Cardiac septum (tissue), 1 donor: ENCODE measurements at regions not wholly inside any gene's neighbourhood (a gene's known extent, or its start where the extent isn't known, plus 50 kb on each side); places are given as distances from the start of the nearest gene placed in this dataset.

Source experiments
- DNase-seq: peaks from one replicate; pipeline ENCODE4 v3.0.0-alpha.2; 2020; ENCODE audit warnings: low spot score
- intact Hi-C: fragments of 100-400 bp; cut with DNase I; formaldehyde crosslinking; loops from one replicate; pipeline ENCODE4 v1.14.0; 2022
- donor health status: DM: no; HTN: no; CAD: no.

DNA sequence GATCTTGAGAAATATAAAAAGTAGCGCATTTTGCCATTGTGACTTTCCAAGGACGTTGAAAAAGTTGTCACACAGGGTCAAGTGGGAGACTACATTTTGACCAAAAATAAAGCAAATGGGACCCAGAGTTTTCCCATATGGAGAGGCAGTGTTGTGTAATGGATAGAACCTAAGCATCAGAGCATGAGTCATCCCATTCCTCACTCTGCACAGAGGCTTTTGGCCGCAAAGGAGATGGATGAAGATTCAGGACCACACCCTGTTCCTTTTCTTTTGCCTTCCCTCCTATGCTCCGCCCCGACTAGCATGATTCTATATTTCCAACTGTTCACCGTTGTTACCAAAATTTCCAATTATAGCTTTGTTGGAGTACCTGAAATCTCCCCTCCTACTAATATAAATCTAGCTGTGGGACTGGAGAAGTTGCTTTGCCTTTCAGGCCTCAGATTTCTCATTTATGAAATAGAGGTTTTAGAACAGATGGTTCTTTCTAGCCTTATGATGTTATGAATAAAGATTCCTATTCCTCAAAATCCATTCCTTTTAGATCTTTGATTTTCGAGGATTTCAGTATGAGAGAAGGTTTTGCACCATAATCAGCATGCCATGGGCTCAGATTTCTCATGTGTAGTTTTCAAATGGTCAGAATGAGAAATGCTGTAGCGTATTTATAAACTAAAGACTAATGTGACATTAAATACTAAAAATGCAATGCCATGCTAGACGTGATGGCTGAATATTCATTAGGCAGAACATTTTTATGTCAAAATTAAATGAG, 921.9 kb upstream of the TENM4 start:
- no peak for DNase-seq
- intact Hi-C loops = no loop called here

DNA sequence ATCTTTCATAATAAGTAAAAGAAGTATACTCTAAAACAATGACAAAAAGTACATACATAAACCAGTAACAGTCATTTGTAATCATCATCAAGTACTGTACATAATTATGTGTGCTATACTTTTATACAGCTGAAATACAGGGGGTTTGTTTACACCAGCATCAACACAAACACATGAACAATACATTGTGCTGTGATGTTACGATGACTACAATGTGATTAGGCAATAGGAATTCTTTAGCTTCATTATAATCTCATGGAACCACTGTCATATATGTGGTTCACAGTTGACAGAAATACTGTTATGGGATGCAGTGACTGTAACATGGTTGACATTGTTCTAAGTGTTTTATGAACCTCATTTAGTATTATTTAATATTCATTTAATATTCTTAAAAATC, 914.4 kb upstream of the TENM4 start:
- no peak for DNase-seq
- intact Hi-C loops = no loop called here

DNA sequence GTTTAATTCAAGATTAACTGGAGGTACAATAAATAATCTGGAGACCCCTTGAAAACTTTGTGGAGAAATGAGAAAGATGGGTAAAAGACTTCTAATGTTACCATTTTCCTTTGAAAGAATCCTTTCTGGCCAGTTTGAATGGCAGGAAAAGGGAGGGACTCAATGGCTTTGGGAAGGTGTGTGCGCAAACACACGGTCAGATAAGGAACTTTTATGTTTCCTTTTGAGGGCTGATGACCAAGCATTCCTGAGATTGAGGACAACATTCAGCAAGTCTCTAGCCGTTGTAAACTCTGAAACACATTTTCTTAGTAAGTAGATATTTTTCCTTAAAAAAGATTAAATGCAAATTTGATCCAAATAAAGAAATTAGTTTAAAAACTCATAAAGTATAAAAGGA, 909.7 kb upstream of the TENM4 start:
- intact Hi-C loops = no loop called here
- DNase-seq = no peak

DNA sequence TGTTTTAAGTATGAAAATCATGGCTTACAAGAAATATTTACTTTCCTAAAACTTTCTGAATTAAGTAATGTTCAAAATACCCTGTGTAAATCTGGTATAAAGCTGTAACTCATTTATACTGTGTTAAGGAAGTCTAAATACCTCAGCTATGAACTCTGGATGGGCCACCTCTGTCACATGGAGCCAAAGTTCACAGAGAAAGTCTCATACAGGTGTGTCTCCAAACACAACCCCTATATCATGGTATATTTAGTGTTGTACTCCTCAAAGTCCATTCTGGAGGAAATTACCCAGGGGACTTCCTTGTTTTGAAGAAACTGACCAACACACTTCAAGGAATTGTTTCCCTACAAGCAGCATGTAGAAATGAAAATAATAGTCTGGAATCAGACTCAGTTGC, 909.2 kb upstream of the TENM4 start:
- intact Hi-C loops = no loop called here
- DNase-seq = no peak

DNA sequence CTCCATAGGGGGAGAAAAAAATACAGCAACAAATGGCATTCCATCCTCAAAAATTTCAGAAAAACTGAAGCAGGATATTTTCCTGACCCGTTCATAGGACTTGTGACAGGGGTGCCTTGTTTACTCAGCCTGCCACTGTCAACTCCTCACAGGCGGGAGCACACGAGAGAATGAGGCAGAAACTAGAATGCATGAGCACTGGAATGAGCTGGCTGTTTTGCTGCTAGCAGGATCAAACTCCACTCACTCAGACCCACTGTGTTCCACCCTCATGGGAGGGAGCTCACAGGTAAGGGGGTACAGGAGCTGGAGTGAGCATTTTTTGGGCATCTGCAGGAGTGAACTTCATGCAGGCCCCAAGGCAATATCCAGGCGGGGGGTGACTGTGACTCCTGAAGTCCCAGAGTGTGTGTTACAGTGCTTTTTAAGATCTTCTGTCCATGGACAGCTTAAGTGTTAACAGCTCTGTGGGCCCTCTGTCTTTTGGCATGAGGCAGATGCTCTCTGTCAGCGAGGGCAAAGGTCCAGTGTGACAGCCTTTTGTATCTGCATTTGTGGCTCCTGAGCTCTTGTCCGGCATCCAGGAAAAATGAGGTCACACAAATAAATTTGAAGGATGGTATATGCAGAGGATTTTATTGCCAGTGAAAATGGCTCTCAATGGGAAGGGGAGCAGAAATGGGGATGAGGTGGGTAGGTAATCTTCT, 905.7 kb upstream of the TENM4 start:
- intact Hi-C loops = no loop called here
- no peak for DNase-seq

DNA sequence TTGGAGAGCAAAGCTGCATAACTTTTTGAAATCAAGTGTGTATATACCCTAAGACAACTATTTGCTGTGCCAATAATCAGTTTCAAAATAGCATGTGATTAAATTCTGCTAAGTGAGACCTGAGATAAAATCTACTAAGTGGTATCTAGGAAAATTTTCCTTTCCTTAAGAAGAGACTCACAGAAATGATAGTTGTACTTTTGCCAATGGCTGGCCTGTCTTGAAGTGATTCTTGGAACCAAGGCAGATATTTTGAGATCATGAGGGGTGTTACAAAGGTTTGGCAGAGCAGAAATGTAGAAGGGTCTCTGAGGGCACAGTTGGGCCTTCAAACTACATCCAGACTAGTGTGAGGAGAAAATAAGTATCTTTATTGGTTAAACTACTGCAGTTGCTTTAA, 902.6 kb upstream of the TENM4 start:
- intact Hi-C loops = no loop called here
- DNase-seq = no peak

DNA sequence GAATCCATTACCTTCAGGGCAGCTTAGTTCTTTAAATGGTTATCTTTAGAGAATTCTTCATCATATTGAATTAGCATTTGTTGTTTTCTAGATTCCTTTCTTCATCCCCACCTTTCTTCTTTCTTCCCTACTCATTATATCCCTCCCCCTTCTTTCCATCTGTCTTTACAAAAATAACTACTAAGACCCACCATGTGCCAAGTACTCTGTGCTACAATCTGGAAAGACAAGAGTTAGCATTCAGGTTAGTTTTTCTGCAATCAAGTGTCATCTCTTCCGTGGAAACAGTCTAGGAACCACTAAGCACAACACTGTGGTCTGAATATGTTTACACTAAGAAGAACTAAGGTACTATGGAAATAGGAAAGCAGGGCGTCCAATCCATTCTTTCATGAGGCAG, 897.4 kb upstream of the TENM4 start:
- no peak for DNase-seq
- intact Hi-C loops = no loop called here

DNA sequence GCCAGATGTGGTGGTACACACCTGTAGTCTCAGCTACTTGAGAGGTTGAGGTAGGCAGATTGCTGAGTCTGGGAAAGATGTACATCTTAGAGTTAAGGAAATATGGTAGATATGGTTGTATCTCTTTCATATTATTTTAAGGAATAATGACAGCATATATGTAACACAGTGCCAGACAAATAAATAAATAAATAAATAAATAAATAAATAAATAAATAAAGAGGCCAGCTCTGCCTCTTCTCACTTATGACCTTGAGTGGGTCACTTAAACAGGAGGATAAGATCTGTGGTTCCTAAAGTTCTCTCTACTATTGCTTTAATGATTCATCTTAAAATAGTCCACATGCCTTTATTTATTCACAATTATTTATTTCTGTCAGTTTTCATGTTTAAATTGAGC, 890.9 kb upstream of the TENM4 start:
- DNase-seq = no peak
- intact Hi-C loops = no loop called here

DNA sequence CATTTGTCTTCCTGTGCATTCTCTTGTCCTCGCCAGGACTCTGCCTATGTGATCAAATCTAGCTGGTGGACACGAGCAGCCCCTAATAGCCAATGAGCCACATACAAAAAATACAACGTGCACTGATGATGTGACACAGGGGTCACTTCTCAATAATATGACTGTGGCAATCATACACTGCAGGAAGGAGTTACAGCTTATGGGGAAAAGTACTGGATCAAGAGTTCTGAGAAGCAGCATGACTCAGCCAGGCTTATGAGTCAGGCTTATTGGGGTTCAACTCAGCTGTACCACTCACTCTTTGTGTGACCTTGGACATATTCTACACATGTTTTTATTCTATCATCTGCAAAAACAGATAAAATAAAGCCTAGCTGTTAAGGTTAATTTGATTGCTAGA, 889.4 kb upstream of the TENM4 start:
- intact Hi-C loops = no loop called here
- no peak for DNase-seq

DNA sequence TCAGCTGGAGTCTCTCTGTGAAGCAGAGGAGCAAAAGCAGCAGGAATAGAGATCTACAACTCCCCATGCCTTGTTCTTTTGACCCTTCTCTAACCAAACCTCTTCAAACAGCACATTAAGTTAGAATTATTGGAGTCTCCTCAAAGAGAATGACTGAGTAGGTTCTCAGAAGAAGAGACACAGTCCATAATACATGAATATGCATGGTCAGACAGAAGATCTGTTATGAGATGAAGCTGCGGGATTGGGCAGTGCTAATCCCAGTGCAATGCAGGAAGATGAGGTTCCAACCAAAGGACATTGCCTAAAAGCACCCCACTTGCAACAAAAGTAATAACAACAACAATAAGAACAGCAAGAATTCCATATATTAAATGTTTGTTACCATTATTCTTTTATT, 887.9 kb upstream of the TENM4 start:
- no peak for DNase-seq
- intact Hi-C loops = no loop called here

DNA sequence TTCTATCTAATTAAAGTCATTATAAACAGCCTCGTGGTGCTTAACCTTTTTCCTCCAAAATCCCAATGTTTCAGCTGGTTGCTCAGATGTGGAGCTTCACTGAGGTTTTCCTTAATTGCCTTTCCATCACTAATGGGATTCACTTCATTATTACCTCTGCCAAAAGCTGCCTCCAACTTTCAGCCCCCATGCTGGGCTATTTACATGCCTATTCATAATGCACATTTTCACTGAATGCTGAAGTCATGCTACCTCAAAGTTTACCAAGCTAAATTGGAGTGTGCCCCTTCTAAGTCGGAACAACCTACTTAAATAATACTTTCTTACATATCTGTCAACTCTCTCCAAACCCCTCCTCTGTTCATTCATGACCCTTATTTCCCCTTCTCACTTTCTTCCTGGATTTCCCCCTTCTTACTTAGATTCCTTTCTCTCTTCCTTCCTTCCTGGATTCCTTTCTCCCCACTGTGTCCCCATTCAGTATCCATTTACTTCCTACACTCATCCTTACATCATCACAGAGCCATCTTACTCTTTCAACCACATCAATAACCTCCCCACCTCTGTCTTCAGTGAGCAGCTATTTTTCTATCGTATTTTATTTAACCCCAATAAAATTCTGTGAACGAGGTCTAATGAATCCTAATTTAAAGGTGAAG, 887.3 kb upstream of the TENM4 start:
- intact Hi-C loops = no loop called here
- no peak for DNase-seq

DNA sequence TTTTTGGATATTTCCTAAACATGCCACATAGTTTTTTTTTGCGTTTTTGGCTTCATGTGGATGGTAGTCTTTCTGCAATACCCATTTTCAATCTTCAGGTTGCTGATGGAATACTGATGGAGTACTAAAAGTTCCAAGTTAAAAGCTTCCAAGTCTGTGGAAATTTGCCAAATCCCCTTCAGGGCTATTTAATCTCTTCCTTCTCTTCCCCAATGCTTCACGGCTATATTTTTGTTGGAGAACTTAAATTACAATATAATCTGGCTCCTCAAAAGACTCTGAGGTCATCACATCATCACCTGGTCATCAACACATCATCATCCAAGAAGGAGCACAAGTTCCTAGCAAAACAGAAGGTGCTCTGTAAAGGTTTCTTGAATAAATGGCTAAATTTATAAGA, 881.0 kb upstream of the TENM4 start:
- DNase-seq = no peak
- intact Hi-C loops = no loop called here

DNA sequence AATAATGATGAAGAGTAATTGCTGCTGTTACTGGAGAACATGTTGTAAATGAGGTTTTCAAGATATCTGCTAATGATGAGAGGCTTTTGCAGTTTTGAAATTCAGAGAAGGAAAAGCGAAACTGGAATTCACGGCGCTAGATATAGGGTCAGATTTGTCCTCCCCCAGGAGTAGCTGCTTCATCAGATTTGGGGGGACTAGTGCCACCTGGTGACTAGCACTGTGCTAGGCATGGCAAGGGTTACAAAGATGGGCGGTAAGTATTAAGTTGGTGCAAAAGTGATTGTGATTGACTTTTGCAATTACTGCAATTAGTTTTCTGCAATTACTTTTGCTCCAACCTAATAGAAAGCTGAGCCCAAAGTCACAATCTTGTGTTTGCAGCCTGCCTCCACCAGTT, 879.9 kb upstream of the TENM4 start:
- intact Hi-C loops = no loop called here
- DNase-seq = no peak

DNA sequence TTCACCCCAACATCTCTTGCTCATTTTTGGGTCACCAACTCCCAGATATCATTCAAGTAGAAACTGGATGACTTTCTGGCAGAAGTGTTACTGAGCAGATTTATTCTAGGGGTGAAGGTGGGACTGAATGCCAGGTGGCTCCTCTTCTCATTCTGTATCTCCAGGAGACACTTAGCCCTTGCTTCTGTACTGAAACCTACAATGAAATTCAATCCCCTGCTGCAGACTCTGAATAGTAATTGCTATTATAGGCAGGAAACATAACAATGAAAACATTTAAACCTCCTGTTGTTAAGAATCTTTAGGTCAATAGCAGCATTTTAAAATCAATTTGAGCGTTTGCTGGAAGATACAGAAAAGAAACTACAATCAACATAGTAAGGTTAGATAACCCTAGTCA, 879.4 kb upstream of the TENM4 start:
- intact Hi-C loops = no loop called here
- DNase-seq = no peak

DNA sequence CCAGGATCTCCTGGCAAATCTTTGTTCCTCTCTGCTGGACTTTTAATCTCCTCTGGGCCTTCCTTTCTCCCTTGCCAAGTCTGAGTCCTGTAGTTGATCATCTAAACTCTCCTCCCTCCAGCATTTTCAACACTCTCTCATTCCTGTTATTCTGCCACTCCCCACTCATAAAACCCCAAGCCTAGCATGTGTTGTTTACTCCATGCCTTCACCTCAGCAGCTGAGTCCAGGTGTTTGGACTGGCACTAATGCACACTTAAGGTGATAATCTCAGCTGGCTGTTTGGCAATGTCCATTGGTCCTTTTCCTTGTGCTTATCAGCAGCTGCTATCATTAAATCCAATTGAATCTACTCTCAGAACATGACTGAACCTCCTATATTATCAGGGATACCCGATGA, 876.8 kb upstream of the TENM4 start:
- intact Hi-C loops = no loop called here
- DNase-seq = no peak

DNA sequence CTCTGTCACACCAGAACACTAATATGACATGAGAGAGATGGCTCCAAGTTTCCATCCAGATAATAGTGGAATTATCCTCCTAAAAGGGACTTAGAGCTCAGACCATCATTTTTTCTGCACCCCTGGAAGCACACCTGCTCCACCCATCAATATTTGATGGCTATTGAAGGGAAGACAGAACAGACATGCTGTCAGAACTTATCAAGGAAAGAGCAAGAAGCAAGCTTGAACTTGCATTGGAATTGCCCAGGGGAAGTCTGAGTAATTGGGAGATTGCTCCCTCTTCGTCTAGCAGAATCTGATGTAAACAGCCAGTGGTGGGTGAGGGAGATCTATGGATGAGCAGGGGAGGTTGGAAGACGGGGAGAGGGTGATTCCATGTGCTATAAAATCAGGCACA, 874.4 kb upstream of the TENM4 start:
- intact Hi-C loops = no loop called here
- no peak for DNase-seq

DNA sequence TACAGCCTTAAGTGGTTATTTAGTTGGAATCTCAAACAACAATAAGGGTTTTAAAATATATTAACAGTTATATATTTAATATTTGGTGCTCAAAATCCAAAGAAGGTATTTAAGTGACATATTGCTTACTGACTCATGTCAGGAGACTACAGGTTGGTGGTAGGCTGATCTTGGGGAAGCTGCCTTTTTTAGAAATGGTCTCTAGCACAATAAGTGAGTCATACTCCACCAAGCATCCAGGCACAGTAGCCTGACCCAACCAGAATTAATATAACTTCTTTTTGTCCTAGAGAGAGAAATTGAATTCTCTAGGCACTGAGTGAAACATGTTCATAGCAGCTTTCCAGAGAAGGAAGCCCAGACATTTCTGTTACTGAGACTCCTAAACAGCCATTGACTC, 868.5 kb upstream of the TENM4 start:
- DNase-seq = no peak
- intact Hi-C loops = no loop called here

DNA sequence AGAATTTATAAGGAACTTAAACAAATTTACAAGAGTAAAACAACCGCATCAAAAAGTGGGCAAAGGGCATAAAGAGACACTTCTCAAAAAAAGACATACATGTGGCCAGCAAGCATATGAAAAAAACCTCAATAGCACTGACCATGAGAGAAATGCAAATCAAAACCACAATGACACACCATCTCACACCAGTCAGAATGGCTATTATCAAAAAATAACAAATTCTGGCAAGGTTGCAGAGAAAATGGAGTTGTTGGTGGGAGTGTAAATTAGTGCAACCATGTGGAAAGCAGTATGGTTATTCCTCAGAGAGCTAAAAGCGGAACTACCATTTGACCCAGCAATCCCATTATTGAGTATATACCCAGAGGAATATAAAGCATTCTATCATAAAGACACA, 866.8 kb upstream of the TENM4 start:
- intact Hi-C loops = no loop called here
- no peak for DNase-seq

DNA sequence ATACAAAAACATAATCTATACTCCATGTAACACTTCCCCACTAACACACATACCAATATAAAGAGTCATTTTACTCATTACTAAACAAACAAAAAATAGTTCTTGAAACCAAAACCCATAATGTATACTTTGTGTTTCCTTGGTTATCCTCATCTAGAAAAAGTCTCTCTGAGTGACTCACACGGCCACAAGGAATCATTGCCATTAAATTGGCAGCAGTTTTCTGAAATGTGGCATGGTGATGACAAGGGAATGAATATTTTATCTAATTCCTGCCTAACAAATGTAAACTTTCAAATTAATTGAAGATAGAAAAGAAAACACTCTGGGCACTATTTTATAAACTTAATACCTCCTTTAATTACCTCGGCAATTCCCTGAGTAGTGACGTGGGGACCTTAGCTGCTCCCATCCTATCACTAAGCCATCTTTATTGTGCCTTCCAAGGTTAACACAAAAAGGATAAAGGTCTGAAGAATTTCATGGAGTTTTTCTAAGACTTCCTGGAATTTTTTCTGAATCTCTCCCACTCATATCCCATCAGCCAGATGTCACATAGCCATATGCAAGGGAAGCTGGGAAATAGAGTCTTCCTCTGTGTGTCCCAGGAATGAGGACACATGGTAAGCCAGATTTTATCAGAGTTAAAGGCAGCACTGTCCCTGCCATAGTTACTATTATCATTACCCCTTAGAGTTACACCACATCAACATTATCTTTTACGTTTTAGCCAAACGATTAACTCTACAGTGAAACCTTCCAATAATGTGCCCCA, 857.2 kb upstream of the TENM4 start:
- intact Hi-C loops = no loop called here
- DNase-seq = no peak

DNA sequence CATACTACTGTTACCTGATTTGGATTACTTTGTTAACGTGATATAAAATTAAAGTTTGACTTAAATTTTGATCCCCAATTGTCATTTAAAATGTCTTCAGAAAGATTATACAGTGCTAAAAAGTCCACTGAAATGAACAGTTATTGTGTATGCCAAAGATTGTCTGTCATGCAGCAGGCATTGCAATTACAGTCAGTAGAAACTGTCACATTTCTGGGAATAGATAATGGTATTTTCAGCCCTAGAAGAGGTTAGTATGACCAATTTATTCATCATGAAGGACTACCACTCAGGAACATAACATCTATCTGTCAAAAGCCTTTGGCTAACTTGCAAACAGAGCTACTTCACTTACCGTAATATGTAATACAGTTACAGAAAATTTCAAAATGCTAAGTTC, 852.5 kb upstream of the TENM4 start:
- no peak for DNase-seq
- intact Hi-C loops = no loop called here
